ENCODE measurements at regions not wholly inside any gene's neighbourhood (a gene's known extent, or its start where the extent isn't known, plus 50 kb on each side); places are given as distances from the start of the nearest gene placed in this dataset.

- H3K4me3 Mint-ChIP-seq (ENCODE audit: low read depth, unreplicated experiment): no peak overlapping the region
- peaks cover 4% of the 10 kb centered on the region for H3K9me3 Mint-ChIP-seq (ENCODE audit: low read depth, unreplicated experiment)
- no peaks in the 10 kb centered on the region for H3K36me3 Mint-ChIP-seq (ENCODE audit: insufficient read depth, unreplicated experiment)
- TF ChIP-seq, protein P1, sequence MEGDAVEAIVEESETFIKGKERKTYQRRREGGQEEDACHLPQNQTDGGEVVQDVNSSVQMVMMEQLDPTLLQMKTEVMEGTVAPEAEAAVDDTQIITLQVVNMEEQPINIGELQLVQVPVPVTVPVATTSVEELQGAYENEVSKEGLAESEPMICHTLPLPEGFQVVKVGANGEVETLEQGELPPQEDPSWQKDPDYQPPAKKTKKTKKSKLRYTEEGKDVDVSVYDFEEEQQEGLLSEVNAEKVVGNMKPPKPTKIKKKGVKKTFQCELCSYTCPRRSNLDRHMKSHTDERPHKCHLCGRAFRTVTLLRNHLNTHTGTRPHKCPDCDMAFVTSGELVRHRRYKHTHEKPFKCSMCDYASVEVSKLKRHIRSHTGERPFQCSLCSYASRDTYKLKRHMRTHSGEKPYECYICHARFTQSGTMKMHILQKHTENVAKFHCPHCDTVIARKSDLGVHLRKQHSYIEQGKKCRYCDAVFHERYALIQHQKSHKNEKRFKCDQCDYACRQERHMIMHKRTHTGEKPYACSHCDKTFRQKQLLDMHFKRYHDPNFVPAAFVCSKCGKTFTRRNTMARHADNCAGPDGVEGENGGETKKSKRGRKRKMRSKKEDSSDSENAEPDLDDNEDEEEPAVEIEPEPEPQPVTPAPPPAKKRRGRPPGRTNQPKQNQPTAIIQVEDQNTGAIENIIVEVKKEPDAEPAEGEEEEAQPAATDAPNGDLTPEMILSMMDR (IDR thresholded peaks at IDR 0.05; ENCODE audit: unreplicated experiment): no peak
- no peaks in the 10 kb centered on the region for H3K4me1 Mint-ChIP-seq (ENCODE audit: low read depth, unreplicated experiment)
- DNase-seq: no peak
- H3K27me3 Mint-ChIP-seq (ENCODE audit: unreplicated experiment): no peaks in the 10 kb centered on the region
- intact Hi-C loops (cut with micrococcal nuclease; ENCODE audit: unreplicated experiment): no loop called here
- BruUV-seq (replicated peaks): no TSS peak
- H3K27ac Mint-ChIP-seq (ENCODE audit: unreplicated experiment): no peak overlapping the region
- CTCF ChIA-PET: no interaction called here
Observed at GRCh38 chr13:108551674-108552073, 77.7 kb upstream of the MYO16 start.

DNA sequence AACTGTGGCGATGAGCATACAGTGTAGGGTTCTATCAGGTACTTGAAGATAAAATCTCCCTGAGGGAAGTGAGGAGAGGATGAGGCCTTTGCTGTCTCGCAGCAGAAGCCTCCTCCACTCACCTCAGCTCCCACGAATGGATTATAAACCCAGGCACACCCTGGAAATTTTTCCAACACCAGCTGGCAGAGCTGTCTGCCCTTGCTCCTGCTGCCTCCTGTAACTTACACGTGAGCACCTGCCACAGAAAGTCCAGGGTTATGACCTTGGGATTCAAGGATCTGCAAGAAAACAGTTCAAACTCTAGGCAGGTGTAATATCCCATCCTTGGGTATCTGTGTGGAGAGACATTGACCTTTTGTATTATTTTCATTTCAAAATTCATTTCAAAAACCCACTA is 70.9 kb upstream of the MYO16 start:
- no TSS peak for BruUV-seq (replicated peaks)
- H3K4me3 Mint-ChIP-seq (ENCODE audit: low read depth, unreplicated experiment): no peak overlapping the region
- intact Hi-C loops (cut with micrococcal nuclease; ENCODE audit: unreplicated experiment): no loop called here
- H3K4me1 Mint-ChIP-seq (ENCODE audit: low read depth, unreplicated experiment): no peaks in the 10 kb centered on the region
- no peaks in the 10 kb centered on the region for H3K27me3 Mint-ChIP-seq (ENCODE audit: unreplicated experiment)
- no peaks in the 10 kb centered on the region for H3K9me3 Mint-ChIP-seq (ENCODE audit: low read depth, unreplicated experiment)
- CTCF ChIA-PET: no interaction called here
- no peak for DNase-seq
- no peak overlapping the region for H3K27ac Mint-ChIP-seq (ENCODE audit: unreplicated experiment)
- H3K36me3 Mint-ChIP-seq (ENCODE audit: insufficient read depth, unreplicated experiment): no peaks in the 10 kb centered on the region
- TF ChIP-seq, protein P1 (IDR thresholded peaks at IDR 0.05; ENCODE audit: unreplicated experiment): no peak

DNA sequence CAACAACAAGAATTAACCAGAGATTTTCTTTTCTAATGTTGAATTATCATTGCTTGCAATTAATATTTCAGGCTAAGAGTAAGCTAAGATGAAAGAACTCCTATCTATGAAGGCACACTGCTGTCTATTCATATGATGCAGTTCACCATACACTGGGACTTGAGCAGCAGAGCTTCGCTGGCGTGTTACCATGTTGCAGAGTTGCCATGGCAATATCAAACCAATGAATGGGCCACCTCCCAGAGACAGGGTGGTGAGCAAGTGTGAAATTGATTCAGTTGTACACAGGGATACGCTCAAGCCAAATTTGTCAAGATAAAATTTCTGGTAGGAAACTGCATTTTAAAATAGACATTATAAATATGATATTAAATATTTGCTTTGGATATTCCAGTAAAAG is 69.3 kb upstream of the MYO16 start:
- intact Hi-C loops (cut with micrococcal nuclease; ENCODE audit: unreplicated experiment): no loop called here
- Mint-ChIP-seq H3K4me1 (ENCODE audit: low read depth, unreplicated experiment) (no peaks in the 10 kb centered on the region), H3K36me3 (ENCODE audit: insufficient read depth, unreplicated experiment) (no peaks in the 10 kb centered on the region), H3K4me3 (ENCODE audit: low read depth, unreplicated experiment) (no peak overlapping the region), H3K9me3 (ENCODE audit: low read depth, unreplicated experiment) (no peaks in the 10 kb centered on the region), H3K27ac (ENCODE audit: unreplicated experiment) (no peak overlapping the region), H3K27me3 (ENCODE audit: unreplicated experiment) (no peaks in the 10 kb centered on the region)
- CTCF ChIA-PET: no interaction called here
- TF ChIP-seq, protein P1 (IDR thresholded peaks at IDR 0.05; ENCODE audit: unreplicated experiment): no peak
- BruUV-seq (replicated peaks): no TSS peak
- no peak for DNase-seq

GRCh38 chr13:108561149-108561548 is 68.3 kb upstream of the MYO16 start:
- H3K4me3 Mint-ChIP-seq (ENCODE audit: low read depth, unreplicated experiment): no peak overlapping the region
- no peaks in the 10 kb centered on the region for H3K27me3 Mint-ChIP-seq (ENCODE audit: unreplicated experiment)
- no TSS peak for BruUV-seq (replicated peaks)
- no peak overlapping the region for H3K27ac Mint-ChIP-seq (ENCODE audit: unreplicated experiment)
- no peaks in the 10 kb centered on the region for H3K9me3 Mint-ChIP-seq (ENCODE audit: low read depth, unreplicated experiment)
- intact Hi-C loops (cut with micrococcal nuclease; ENCODE audit: unreplicated experiment): no loop called here
- TF ChIP-seq, protein P1 (IDR thresholded peaks at IDR 0.05; ENCODE audit: unreplicated experiment): no peak
- no peak for DNase-seq
- no peaks in the 10 kb centered on the region for H3K36me3 Mint-ChIP-seq (ENCODE audit: insufficient read depth, unreplicated experiment)
- CTCF ChIA-PET: no interaction called here
- no peaks in the 10 kb centered on the region for H3K4me1 Mint-ChIP-seq (ENCODE audit: low read depth, unreplicated experiment)

Data from Calu3 (cell line).